Activated T-helper 9 cell treated with anti-CD3 and anti-CD28 coated beads, Interleukin-2, amount 50 U/mL, for 16 hours (primary cell): ENCODE measurements at regions not wholly inside any gene's neighbourhood (a gene's known extent, or its start where the extent isn't known, plus 50 kb on each side); places are given as distances from the start of the nearest gene placed in this dataset.
"Not testable (repeated sequence)": the region's sequence is repeated elsewhere in the genome, so short reads cannot be mapped to it uniquely, and the experiment has no call there.

Source experiments
- DNase-seq: peaks from one replicate; pipeline ENCODE4 v3.0.0-alpha.2; 2020; ENCODE audit warnings: low read depth

- no peak for DNase-seq
Observed at GRCh38 chr10:123318516-123318915, 164.3 kb downstream of the BUB3 start.

DNA sequence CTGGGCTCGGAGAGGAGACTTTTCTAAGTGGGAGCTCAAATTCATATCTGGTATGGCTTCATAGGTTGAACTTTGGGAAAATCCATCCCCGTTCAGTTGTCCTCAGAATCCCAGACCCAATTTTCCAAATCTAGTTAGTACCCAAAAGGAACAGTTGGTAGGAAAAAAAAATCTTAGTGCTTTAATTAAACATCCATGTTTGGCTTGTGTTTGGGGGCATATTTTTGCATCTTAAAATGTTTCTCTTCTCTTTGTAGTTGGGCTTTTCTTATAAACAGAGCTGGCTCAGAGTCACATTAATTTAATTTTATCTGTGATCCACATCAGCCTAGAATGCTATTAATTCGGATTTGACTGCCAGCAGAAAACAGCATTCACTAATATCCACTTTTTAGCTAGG, 165.9 kb downstream of the BUB3 start:
- no peak for DNase-seq

DNA sequence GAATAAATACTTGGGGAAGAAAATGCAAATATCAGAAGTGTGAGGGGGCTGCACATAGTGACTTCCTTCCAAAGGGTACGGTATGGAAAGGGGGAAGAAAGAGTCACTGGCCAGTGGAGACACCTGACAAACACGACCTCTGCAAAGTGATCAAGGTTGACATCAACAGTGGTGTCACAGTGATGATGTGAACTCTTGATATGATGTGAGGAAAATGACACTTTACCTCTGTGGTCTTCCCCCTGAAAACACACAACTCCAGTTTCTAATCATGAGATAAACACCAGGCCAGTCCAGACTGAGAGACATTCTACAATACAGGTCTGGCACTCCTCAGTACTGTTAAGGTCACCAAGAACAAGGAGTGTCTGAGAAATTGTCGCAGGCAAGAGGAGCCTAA, 169.7 kb downstream of the BUB3 start:
- no peak for DNase-seq

DNA sequence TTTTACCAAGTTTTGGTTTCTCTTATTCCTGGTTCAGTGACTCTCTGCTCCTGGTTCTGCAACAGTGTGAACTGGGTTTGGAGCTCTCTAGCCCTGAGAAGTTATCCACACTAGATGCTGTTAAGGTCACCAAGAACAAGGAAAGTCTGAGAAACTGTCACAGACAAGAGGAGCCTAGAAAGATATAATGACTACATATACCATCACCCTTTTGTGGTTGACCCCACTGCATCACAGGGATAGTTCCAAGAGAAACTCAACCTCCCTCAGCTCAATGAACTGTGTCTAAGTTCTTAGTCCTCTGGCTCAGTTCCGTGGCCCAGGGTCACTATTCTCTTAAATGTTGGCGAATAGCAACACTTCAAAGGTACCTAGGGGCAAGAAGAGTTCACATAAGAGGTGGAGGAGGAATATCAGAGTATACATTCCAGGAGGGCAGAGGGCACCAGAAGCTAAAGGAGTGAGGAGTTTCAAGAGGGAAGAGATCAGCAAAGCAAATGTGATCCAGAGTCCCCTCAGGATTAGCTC, 171.5 kb downstream of the BUB3 start:
- no peak for DNase-seq

DNA sequence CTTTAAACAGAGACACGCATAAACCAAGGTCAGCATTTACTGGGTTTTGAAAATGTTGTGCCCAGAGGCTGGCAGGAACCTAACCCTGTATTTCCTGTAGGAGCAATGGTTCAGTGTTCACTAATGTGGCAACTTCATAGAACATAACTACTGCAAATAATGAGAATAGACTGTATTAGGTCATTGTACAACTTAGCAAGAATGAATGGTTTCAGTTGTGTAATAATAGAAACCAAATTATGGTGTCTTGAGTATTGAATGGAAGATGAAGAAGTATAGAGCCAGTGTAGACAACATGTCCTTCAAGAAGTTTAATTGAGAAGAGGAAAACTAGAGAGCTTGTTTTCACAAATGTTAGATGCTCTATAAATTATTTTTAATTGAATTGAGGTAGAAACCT, 172.5 kb downstream of the BUB3 start:
- DNase-seq = no peak

GRCh38 chr10:123327450-123327849, 173.2 kb downstream of the BUB3 start:
- DNase-seq = no peak

- DNase-seq = no peak
Observed at GRCh38 chr10:123327896-123328295, 173.7 kb downstream of the BUB3 start.

DNA sequence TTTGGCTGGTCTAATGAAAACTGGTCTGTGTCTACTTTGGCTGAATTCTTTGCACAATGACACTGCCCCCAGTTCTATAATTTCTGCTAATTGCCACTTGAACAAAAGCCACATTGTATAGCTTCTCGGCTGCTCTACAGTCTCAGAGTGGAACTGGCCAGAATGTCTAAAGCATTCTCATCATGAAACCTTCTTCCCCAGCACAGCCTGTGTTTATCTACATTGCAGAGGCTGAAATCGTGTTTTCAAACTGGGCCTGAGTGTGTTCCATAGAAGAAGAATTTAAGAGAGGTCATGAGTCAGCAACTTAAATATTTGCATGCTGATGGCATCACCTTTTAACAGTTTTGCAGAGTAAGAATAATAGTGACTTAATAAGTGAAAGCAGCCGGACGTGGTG, 177.2 kb downstream of the BUB3 start:
- DNase-seq = no peak

GRCh38 chr10:123346581-123346980, 192.4 kb downstream of the BUB3 start:
- no peak for DNase-seq

GRCh38 chr10:123348691-123349572, 194.7 kb downstream of the BUB3 start:
- no peak for DNase-seq

- no peak for DNase-seq
Observed at GRCh38 chr10:123351715-123352114, 197.5 kb downstream of the BUB3 start.

- DNase-seq = no peak
Observed at GRCh38 chr10:123354521-123354920, 200.3 kb downstream of the BUB3 start.

- no peak for DNase-seq
Observed at GRCh38 chr10:123355748-123356481, 201.7 kb downstream of the BUB3 start.

GRCh38 chr10:123356799-123357198, 202.6 kb downstream of the BUB3 start:
- DNase-seq = no peak

DNA sequence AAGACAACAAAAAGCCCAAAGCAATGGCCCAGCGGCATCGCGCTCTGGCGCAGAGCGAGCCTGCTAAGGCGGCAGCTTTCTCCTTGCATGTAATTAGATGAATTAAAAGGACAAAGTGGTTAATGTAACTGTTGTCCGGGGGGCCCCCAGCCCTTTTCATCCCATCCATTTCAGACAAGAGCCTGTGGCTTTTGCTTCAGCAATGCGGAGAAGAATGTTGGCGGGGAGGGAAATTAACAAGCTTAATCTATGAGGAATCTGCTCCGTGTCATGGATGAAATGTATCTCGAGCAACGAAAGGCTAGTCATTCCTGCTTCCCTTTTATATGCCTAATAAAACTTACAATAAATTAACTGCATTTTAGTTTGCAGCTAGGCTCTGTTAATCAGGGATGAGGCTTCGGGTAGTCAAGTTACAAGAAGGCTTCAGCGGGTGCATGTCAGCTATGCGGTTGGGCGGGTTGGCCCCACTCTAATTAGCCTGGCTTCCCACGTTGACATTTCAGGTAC, 203.3 kb downstream of the BUB3 start:
- no peak for DNase-seq

- no peak for DNase-seq
Observed at GRCh38 chr10:123359539-123359938, 205.3 kb downstream of the BUB3 start.

- no peak for DNase-seq
Observed at GRCh38 chr10:123361832-123362231, 207.6 kb downstream of the BUB3 start.

DNA sequence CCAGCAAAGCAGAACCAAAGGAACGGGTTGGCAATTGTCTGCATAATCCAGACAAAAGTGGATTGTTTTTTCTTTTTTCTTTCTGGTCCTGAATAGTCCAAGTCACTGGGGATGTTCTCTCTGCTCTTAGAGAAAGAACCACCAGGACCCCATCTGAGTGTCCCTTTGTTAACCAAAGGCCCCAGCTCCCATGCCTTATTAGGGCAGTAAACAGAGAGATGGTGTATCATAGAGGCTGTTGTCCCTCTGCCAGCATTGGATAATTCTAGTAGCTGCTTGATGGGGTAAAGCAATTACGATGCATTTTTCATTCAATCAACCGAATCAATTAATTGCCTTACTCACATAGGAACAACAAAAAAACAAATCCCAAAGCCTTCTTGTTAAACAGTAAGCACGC, 213.0 kb downstream of the BUB3 start:
- no peak for DNase-seq

DNA sequence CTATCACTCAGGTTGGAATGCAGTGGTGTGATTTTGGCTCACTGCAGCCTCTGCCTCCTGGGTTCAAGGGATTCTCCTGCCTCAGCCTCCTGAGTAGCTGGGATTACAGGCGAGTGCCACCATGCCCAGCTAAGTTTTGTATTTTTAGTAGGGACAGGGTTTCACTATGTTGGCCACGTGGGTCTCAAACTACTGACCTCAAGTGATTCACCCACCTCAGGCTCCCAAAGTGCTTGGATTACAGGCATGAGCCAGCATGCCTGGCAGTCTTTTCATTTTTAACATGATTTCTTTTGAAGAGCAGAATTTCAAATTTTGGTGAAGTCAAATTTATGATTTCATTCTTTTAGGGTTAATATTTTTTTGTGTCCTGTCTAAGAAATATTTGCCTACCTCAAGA, 217.4 kb downstream of the BUB3 start:
- not testable (repeated sequence) for DNase-seq

DNA sequence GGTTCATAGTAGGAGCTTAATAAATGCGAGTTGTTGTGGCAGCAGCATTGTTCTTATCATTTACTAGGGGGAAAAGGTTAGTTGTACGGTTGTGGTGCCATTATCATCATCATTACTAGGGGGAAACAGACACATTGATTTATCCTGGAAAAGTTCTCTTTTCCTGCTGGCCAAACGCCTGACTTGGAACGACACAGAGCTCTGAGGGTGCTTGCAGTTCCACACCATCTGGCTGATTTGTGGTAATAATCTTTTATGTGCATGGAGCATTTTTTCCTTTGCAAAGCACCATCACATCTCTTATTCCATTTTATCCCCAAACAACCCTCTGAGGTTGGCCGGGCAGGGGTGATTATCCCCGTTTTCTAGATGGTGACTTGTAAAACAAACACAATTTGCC, 219.4 kb downstream of the BUB3 start:
- DNase-seq = no peak

DNA sequence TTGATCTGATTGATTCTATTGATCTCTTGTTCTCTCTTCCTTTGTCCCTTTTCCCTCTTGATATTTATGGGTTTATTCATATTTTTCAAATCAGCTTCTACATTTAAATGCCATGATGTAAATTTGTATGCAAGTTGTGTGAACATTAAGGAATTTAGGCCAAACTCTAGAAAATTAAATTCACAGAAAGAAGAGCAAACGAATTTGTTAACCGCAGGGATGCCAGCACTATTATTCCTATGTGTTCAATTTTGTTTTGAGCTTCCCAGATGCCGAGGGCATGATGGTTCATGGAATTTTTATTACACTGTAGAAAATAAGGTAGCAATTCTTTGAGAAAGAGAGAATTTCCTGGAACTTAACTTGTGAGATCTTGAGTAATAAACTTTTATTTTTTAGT, 220.9 kb downstream of the BUB3 start:
- no peak for DNase-seq

DNA sequence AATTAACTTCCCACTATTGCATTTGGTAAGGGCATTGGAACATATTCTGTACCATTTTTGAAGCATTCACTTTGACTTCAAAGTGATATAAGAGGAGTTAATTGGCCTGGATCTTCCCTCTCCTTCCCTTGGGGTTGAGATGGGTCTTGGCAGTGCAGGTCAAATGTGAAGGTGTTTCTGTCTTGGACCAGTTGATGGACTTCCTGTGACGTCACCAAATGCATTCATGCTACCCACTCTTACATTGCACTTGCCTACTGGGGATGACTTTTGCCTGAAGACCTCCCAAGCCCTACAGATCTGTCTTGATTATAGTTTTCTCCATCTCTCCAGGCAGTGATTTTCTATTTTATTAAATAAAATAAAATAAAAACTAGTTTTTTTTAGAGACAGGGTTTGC, 221.5 kb downstream of the BUB3 start:
- DNase-seq = no peak

GRCh38 chr10:123377883-123378282, 223.7 kb downstream of the BUB3 start:
- DNase-seq = no peak
